IPS DF 4.7 (cell line): ENCODE measurements at regions not wholly inside any gene's neighbourhood (a gene's known extent, or its start where the extent isn't known, plus 50 kb on each side); places are given as distances from the start of the nearest gene placed in this dataset.

Experiments
- DNase-seq: peaks from one replicate; pipeline ENCODE4 v3.0.0-alpha.2; 2013; ENCODE audit warnings: low spot score; ENCODE audit errors: extremely low read depth

GRCh38 chr3:137410028-137410427 lies 354.1 kb upstream of the SOX14 start:
- DNase-seq: no peak

DNA sequence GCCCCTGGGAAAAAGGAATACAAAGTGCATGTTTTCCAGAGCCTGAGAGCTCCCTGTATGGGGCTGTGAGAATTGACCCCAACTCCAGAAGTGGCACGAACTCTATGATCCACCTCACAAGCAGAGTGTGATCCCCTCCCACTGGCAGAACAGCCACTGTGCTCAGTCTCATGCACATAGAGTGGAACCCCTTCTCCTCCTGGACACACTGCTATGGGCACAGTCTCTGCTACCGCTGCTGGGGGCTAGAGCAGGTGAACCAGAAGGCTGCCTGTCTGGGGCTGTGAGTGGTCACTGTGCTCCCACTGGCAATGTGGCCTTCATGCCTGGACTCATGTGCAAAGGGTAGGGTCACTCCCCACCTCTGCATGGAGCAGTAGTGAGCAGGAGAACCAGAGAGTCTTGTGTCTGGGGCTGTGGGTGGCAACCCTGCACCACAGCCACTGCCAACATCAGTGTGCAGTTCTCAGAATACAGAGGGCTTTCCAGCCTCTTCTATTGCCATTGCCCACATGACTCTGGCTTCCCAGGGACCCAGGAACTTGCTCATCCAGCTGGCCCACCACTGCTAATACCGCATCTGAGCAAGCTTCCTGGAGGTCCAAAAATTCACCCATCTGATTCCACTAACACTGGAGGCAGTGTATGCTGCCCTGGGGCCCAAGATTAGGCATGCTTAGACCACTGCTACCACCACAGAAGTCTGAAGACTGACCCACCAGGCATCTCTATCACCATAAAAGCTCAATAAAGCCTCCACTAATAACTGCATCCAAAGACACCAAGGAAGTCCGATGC lies 343.7 kb upstream of the SOX14 start:
- DNase-seq: no peak

DNA sequence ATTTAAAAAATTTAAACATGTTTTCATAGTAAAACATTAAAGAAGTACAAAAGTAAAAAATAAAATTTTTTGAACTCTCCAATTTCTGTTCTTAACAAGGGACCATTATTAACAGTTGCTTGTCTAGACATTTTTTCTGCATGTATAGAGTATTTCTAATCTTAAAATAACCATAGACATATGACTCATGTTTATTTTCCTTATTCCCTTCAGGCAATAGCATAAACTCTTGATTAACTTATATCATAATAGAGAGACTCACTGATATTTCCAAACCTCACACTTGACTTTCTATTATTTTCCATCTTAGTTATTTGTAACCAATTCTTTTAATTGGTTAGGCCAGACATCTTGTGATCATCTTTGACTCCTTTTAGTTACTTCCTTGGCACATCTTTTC lies 325.6 kb upstream of the SOX14 start:
- no peak for DNase-seq

- no peak for DNase-seq
These were observed 303.2 kb upstream of the SOX14 start for GRCh38 chr3:137460944-137461343.

DNA sequence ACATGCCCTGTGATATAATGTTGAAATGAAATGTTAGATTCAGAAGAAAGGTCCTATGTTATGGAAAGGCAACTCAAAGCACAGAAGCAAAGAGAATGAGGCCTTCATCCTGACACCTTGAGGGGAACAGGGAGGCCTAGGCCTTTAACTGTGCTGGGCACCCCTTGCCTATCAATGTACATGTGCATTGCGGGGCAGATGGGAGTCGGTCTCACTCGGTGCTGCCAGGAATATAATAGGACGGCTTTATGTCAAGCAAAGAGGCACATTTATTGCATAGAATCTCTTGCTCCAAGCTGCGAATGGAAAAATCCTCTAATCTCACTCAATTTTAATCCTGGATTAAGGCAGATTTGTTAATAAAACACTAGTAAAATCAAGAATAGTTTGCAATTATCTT lies 301.0 kb upstream of the SOX14 start:
- DNase-seq: no peak

- DNase-seq: no peak
These were observed 299.8 kb upstream of the SOX14 start for GRCh38 chr3:137464341-137464740.

- no peak for DNase-seq
These were observed 295.7 kb upstream of the SOX14 start for GRCh38 chr3:137468446-137468845.

DNA sequence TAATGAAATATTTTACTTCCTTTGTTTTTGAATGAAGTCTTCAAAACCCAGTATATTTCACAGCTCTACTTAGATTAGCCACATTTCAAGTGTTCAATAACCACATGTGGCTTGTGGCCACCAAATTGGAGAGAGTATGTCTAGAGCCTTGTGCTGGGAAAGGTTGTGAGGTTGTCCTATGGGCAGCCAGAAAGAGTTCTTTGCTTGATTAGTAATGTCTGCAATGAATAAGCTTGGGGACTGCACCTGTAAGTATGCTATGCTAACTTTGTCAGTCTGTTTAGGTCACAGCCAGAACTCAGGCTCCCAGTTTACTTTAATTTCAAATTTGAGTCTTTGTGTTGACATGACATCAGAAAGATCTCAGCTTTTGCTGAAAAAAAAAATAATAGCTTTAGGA lies 294.9 kb upstream of the SOX14 start:
- DNase-seq: no peak

DNA sequence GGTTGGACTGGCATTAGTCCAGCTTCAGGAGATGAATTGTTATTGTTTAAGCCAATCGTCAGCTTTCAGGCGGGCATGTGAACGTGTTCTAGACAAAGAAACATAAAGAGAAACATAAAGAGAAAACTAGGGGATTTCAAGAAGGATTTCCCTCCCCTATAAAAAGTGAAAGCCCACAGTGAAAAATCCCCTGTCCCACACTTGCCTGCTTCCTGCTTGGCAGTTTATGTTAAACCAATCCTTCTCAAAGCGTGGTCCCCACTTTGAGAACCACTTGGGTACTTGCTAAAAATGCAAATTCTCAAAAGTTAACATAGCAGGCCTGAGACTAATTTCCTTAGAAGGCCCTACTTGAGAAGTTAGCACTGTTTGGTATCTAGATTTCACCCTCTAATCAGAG lies 293.0 kb upstream of the SOX14 start:
- DNase-seq: no peak

DNA sequence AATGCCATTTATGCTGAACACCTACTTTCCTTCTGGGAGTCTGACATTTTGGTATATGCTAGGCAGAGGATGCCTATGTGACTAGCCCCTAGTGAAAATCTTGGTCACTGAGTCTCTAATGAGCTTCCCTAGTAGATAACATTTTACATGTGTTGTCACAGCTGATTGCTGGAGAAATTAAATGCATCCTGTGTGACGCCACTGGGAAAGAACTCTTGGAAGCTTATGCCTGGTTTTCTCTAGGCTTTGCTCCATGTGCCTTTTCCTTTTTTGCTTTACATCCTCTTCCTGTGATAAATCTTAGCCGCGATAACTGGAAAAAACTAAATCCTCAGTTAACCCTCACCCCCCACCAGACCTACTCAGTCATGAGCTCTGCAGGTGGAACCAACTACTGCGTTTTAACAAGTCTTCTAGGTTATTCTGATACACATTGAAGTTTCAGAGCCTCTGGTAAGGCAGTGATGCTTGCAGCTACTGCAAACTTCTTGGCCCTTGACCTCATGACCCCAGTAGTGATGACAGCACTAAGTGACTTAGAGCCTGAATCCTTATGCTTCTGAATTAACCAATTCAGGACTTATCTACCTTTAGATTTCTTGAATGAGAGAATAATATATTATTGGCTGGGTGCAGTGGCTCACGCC lies 292.4 kb upstream of the SOX14 start:
- DNase-seq: no peak

DNA sequence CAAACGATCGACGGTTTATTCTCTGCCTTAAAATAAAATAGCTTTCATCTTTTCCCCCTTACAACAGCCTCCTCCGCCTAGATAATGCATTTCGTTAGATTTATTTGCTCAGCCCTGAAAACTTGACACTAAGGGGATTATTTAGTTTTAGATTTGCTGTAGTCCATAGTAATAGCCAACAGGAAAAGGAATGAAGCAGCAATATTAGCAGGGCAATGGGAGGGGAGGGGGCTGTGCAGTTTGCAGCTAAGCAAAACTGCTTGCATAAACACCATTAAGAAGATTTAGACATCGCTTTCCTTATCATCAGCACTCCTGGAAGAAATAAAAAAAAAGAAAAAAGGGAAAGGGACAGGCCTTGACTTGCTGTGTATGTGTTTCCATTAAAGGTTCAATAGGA lies 286.5 kb upstream of the SOX14 start:
- DNase-seq: no peak

DNA sequence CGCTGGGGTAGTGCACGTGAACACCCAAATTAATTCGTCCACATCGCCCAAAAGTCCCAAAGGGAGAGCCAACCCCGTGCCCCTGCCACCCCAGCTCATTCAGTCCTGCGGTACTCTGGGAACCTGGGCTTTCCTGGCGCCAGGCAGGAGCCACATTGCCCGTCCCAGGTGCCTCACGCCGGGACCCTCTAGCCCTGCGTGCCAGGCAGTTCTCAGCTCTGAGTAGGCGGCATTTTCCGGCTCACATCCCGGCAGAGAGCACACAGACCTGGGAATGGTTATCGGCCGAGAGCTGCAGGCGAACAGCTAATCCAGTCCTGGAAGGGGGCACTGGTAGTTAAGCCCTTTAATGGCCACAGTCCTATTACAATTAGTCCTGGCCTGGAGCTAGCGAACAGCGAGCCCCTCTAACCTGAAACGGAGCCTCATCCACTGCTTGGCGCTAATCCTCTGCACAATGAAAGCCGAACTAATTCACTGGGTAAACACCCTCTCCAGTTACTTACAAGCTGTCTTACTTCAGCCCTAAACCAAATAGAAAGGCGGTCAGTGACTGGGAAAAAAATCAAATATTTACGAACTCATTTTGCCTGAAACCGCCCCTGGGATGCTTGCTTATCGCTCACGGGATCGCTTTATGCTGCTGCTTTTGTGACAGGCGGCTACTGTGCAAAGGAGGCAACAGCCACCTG lies 254.6 kb upstream of the SOX14 start:
- no peak for DNase-seq

DNA sequence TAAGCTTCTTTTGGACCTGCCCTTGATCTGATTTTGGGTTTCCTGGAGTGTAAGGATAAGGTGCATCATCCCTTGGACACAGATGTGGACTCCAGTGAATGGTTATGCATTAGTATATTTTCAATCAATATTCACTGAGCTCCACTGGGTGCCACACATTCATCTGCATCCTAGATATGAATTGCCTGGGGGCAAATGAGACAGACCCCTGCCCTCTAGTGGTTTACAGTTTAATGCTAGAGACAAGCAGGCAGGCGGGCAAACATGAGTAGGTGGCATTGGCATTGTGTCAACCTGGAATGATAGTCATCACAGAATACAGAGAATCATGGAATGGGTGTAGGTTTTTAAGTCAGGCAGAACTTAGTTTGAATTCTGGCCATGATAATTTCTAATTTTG lies 252.5 kb upstream of the SOX14 start:
- no peak for DNase-seq

DNA sequence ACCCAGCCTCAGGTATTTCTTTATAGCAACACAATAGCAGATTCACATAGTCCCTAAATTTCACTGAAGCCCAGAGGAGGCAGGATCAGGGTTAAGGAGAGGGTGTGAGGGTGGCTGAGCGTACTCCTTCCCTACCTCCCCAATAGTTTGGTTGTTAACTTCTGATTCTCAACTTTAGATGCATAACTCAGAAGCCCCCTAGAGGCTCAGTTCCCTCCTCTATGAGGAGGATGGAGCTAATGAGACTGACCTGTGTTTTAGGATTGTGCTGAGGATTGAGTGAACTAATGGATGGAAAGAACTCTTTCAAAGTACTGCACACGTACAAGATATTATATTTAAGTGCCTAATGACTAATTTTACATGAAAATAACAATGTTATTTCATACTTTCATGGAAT lies 249.3 kb upstream of the SOX14 start:
- no peak for DNase-seq

DNA sequence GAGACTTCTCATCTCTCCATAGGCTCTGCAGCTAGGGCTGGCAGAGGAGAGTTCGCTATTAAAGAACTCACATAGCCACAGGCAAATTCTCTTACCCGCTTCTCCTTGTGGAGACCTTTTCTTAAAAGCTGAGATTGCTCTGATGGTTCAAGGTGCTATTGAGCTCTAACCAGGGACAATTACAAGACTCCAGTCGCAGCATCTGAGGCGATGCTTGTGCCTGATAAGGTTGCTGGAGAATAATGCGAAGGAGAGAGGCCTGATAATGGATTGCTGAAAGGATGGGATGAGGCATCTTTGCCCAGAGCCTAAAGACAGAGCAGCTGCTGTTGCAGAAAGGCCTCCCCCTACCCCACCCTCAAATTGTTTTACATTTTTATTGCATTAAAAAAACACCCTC lies 244.5 kb upstream of the SOX14 start:
- no peak for DNase-seq

- DNase-seq: no peak
These were observed 239.4 kb upstream of the SOX14 start for GRCh38 chr3:137524751-137525150.

DNA sequence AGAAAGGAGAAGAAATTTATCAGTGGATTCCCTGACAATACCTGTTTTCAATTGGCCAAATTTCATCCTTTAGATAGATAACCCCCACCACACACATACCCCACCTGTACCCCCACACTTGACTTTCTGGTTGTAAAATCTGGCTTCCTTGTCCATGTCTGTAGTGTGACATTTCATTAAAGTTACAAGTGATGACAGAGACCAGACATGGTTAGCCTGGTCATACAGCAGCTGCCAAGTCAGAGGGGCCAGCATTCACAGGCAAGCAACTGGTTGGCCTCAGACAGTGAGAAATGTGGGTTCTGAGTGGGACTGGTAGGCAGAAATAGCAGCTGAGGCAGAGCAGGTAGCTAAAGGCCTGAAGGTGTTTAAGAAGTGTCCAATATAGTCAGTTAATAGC lies 238.6 kb upstream of the SOX14 start:
- no peak for DNase-seq

DNA sequence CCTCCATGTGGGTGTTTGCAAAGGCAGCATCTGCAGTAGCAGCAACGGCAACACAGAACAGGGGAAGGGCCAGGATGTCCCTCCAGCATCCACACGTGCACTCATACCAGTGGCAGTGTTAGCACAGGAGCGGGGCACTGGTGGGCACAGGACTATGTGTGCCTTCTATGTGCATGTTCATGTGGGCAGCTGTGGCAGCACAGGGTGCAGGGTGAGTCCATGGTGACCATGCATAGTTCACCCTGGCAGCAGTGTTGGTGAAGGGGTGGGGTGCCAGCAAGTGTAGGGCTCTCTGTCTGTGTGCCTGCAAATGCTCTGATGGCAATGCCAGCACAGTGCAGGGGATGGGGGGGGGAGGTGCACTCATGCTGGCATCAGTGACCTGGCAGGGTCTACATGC lies 222.1 kb upstream of the SOX14 start:
- DNase-seq: no peak

DNA sequence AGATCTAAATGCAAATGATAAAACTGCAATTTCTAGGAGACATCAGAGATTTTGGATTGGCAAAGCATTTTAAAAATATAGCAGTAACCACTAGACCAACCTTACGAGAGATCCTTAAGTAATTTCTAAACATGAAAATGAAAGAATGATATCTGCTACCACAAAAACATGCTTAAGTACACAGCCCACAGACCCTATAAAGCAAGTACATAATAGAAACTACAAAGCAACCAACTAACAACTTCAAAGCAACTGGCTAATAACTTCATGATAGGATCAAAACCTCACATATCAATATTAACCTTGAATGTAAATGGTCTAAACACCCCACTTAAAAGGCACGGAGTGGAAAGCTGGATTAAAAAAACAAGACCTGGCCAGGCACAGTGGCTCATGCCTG lies 209.9 kb upstream of the SOX14 start:
- DNase-seq: no peak

- DNase-seq: no peak
These were observed 195.2 kb upstream of the SOX14 start for GRCh38 chr3:137568880-137569279.

DNA sequence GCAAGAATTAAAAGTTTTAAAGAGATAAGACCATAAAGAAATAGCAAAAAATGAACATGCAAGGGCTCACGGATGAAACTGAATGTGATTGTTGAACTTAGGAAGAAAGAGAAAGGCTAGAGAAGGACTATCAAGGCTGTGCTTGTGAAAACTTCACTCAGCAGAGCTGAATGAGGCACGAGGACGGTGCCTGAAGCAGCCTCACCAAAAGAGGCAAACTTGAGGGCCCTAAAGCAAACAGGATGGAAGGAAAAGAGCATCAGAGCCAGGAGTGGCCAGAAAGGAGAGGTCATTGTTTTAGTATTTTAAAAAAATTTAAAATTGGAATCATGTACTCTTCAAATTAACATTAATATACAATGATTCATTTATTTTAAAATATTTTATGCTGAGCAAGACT lies 191.2 kb upstream of the SOX14 start:
- DNase-seq: no peak

DNA sequence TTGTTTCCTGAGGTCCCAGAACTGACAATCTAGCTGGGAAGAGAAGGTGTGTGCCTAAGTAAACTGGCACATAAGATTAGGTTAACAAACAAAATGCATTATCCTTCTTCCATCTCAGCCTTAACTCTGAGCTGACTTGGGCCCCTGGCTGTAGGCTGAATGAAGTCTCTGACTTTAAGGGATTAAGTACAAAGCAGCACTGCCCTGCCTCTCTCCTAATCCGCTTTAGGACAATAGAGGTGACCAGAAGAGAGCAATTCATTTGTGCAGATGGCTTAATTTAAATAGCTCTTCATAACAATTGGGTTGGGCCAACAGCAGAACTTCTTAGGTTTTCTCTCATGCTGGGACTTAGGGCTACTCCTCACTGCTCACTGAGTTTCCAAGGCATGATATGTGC lies 181.6 kb upstream of the SOX14 start:
- peak; percentile 22 for DNase-seq

DNA sequence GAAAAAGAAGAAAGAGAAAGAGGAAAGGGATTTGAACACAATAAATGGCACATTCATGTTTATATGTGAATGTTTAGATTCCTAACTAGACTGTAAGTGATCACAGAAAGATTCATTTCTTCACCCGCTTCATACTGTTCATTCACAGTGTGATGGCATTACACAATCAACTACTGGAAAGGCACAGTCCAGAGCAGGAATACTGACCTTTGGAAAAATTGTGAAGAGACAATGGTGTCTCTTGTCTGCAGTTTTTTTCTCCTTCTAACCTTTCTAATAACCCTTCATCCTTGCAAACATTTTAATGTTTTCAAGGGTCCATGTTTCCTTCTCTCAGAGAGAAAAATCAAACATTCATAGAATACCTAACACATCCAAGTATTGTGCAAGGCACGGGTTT lies 180.9 kb upstream of the SOX14 start:
- DNase-seq: no peak
